GM19438 (cell line): ENCODE measurements at regions not wholly inside any gene's neighbourhood (a gene's known extent, or its start where the extent isn't known, plus 50 kb on each side); places are given as distances from the start of the nearest gene placed in this dataset.

Source experiments
- ATAC-seq: cut with Tn5 transposase; IDR thresholded peaks from one replicate; pipeline ENCODE4 v1.9.1; 2021; ENCODE audit warnings: low read depth; ENCODE audit not compliant: unreplicated experiment

DNA sequence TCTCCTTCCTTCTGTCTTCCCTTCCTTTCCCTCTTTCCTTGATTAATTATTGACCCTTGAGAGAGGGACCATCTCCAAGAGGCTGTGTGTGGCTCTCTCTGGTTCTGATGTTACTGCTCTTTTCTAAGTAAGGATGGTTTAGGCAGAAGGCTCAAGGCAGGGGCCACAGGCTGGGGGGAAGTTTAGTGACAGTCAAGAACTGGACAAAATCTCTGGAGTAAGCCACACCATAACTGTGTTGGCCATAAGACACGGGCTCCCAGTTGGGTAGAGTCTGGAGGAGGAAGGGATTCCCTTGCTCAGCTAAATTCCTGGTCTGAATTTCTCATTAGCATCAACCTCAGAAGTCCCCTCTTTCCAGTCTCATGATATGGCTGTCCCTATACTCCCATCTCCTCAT is 74.7 kb downstream of the BUD13 start:
- no peak for ATAC-seq

DNA sequence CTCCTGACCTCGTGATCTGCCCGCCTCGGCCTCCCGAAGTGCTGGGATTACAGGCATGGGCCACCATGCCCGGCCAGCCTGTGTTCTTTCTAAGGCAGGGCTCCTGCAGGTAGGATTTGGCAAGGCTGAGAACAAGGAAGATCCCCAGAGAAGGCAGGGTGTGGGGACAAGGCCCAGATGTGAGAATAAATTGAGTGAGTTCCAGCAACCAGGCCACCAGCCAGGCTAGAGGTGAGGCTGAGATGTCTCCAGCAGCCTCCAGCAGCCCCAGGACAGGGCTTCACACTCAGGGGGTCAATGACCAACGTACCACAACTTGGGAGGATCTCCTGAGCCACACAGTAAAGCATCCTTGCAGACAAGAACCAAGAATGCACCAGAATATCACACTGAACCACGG is 75.1 kb downstream of the BUD13 start:
- no peak for ATAC-seq

DNA sequence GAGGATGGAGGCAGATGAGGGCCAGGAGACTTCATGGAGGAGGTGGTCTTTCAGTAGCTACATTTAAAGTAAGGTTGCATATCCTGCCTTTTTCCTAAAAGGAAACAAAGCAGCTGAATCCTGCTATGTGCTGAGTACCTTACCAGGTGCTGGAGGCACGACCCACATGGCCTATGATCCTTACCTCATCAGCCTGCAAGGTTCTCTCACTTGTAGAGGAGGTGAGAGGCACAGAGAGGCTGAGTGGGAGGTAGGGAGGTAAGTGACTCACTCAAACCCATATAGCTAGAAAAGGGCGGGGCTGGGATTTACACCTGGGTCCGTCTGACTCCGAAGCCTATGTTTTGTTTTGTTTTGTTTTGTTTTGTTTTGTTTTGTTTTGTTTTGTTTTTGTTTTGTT is 75.8 kb downstream of the BUD13 start:
- ATAC-seq: no peak

DNA sequence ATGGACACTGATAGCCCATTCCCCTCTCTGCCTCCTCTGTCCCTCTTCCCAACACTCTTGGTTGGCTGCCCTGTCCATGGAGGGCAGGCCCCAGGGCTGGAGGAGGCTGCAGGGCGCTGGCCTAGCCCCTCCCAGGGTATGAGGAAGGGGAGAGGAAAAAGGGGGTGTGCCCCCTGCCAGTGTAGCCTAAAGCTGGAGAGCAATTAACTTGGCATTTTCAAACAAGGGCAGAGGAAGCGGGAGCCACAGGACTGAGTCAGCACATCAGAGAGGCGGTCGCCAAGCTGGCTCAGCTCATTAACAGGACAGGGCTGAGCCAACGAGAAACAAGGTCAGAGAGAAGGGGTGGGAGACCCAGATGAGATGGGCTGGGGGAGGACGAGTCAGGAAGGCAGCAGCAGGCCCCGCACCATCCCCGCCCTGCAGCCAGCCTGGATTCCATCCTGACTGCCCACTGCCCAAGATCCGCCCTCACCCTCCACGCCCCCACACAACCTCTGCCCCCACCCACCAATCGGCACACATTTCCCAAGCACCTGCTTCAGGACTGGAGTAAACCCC is 76.3 kb downstream of the BUD13 start:
- ATAC-seq: no peak

DNA sequence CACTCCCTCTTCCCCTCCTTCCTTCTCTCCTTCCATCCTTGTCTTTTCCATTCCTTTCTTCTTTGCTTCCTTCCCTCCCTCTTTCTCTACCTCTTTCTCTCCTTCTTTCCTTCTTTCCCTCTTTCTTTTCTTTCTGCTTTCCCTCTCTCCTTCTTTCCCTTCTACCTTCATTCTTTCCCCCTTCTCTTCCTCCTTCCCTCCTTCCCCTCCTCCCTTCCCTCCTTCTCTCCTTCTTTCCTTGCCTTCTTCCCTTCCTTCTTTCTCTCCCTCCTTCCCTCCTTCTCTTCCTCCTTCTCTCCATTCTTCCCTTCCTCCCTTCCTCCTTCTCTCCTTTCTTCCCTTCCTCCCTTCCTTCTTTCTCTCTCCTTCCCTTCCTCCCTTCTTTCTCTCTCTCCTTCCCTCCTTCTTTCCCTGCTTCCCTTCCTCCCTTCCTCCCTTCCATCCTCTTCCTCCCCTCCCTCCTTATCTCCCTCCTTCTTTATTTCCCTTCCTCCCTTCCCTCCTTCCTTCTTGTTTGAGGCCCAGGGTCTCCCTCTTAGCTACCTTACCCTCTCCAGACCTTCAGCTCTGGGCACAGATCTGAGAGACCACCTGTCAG is 77.0 kb downstream of the BUD13 start:
- no peak for ATAC-seq

DNA sequence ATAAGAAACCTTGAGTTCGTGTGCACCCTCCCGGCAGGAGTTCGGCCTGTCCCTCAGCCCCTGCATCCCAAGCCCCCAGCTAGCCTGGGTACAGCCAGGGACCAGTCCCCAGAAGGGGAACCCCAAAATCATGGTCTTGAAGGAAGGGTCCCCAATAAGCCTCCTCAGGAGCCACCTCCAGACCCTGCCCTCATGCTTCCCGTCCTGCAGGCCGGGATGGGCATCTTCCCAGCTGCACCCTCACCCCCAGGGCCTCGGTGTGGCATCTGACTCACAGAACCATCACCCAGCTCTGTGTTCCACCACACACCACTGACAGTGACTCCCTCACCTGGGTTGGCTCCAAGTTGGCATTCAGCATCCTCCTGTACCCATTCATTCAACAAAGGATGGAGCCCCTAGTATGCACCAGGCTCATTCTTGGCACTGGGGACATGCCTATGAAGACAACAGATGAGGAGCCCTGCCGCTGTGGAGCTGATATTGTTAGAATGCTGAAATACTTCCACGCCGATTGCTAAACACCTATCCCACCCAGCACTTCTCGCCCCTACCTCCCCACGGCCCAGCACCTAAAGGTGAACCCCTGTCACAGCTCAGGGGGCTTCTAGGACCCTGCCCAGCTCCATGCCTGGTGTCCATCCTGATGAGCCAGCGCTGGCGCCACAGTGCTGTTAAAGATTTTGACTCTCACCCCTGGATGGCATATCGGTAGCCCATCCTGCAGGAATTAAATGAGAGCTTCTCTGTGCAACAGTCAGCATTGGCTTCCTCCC is 77.8 kb downstream of the BUD13 start:
- ATAC-seq: no peak

DNA sequence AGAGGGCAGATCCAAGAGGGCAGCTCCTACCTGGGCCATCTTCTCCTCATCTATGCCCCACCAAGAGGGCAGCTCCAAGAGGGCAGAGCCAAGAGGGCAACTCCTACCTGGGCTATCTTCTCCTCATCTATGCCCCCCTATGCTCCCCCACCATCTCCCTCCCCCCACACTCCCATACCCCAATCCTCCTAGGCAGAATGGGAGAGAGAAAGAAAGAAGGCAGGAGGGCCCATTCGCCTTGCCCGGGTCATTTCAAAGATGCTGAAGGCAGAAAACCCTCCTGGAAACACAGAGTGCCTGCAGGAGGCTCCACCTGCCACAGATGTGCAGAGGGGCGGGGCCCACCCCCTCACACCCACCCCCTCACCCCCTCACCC is 78.5 kb downstream of the BUD13 start:
- no peak for ATAC-seq

DNA sequence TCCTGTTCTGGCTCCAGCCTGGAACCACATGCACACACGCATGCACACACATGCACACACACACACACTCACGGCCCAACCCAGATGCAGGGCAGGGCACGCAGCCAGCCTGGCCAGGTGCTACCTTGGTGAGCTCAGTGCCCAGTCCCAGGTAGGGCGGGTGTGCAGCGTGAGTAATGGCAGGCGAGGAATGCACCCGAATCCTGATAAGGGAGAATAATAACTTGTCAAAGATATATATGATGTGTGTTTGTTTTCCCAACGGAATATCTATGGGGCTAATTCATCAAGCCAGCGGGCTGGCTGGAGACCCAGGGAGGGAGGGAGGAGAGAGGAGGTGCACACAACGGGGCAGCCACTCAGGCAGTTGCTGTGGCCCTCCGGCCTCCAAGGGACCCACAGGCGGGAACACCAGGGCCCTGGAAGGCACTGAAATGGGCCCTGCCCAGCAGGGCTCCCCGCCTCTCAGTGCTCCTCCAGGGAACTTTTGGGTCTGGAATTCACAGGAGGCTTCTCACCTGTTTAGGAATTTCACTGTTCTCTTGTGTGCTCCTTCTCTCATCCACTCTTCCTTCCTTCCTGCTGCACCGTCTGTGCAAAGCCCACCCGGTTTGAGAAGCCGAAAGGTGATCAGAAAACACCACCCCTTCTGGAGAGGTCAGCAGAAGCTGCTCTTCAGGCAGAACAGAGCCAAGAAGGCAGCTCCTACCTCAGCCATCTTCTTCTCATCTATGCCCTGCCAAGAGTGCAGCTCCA is 79.0 kb downstream of the BUD13 start:
- no peak for ATAC-seq

DNA sequence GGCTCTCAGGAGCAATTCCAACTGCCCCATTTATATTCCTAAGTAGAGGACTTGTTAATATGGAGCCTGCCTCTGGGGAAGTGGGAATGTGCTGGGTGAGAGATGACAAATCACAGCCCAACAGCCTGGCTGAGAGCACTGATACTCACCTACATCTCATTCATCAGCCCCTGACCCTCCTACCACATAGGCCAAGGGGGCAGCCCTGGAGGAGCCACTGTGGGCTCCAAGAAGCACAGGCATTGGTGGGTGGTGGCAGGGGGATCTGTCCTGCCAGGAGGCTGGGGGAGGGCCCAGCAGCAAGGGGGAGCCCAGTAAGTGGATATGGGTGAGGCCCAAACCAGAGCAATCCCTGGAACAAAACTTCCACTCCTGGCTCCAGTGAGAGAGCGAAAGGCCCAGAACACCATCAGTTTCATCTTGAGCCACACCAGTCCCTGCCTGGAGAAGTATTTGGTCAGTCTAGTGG is 79.7 kb downstream of the BUD13 start:
- no peak for ATAC-seq

DNA sequence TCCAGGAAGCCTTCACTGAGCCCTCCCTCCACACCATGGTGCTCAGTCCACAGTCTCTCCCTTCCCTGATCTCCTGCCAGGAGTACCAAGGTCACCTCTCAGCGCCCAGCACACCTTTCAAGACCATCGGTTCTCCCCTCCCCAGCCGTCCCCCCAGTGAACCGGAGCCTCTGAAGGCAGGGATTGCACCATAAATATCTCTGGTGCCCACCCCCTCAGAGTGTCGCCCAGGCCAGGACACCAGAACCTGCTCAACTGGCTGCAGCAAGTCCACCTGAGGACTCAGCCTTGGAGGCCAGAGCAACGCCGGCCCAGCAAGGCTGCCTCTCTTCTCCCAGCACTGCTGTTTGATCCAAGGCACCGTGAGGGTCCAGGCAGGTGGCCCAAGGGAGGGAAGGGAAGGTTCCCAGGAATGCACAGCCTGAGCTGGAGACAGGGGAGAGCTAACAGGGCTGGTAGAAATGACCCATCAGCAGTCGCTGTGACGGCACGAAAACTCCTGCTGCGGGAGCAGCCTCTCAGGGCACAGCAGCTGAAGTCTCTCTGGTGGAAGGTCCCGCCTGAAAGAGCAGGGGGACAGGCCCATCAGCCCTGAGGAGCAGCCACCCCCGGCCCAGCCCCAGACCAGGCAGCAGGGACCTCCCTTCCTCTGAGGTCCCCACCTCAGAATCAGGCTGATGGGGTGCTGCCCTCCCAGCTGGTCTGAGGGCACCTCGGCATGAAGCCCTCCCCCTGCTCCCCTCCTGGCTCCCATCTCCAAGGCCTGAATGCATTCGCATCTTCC is 80.3 kb downstream of the BUD13 start:
- ATAC-seq: no peak

DNA sequence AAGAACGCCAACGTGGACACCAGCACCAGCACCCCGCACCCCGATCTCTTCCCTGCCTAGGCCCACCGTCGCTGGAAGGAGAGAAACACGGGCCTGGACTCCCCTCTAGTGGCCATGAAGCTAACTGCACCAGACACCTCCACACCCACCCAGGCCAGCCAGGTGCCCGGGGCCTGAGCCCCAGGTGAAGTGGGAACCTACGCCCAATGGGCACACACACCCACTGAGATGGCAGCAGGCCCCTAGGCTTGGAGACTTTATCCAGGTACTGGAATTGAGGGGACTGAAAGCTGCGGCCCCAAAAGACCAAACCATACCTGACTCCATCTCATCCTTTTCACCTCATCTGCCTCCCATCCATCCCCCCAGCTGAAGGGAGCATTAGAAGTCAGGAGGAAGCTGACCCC is 81.0 kb downstream of the BUD13 start:
- no peak for ATAC-seq

DNA sequence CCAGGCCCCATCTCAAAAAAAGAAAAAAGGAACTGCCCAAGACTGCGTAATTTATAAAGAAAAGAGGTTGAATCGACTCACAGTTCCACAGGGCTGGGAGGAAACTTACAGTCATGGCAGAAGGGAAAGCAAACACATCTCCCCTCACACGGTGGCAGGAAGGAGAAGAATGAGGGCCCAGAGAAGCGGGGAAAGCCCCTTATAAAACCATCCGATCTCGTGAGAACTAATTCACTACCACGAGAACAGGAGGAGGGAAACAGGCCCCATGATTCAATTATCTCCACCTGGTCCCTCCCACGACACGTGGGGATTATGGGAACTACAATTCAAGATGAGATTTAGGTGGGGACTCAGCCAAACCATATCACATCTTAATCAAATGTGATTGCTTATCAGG is 82.2 kb downstream of the BUD13 start:
- ATAC-seq: no peak

DNA sequence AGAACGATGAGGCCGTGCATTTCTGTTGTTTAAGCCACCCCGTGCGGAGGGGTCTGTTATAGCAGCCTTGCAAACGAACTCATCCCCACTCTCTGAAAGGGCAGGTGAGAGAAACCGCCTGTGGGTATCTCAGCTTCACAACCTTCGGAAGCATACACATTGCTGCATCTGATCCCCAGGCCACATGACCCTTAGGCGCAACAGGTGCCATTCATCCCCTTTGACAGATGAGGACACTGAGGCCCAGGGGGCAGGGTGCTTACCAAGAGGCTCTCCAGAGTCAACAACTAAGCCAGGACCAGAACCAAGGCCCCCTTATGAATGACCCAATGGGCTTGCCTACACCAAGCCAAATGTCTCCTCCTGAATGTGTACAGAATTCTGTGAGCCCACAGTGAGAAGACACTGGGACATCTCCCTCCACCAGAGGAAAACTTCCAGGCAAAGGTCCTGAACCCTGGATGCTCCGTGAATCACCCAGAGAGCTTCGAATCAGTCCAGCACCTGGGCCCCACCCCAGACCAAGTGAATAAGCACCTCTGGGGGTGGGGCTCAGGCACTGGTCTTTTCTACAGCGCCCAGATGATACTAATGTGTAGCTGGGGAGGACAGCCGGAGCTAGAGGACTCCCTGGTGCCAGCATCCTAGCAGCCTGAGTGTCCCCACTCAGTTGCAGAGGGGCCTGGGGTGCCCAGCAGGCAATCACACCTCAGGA is 83.2 kb downstream of the BUD13 start:
- no peak for ATAC-seq

DNA sequence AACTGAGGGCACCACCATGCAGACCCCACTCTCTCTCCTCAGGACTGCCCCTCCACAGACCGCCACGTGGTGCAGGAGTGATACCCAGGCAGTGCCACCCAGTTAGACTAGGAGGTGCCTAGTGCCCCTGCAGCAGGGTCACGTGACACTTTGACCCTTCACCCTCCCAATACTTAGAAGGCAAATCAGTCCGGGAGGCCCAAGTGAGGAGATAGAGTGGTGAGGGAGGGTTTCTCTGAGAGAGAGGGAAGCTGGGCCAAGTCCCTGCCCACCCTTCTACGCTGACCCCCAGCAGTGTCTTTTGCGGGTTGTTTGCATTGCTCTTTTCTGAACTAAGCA is 84.6 kb downstream of the BUD13 start:
- ATAC-seq: no peak

DNA sequence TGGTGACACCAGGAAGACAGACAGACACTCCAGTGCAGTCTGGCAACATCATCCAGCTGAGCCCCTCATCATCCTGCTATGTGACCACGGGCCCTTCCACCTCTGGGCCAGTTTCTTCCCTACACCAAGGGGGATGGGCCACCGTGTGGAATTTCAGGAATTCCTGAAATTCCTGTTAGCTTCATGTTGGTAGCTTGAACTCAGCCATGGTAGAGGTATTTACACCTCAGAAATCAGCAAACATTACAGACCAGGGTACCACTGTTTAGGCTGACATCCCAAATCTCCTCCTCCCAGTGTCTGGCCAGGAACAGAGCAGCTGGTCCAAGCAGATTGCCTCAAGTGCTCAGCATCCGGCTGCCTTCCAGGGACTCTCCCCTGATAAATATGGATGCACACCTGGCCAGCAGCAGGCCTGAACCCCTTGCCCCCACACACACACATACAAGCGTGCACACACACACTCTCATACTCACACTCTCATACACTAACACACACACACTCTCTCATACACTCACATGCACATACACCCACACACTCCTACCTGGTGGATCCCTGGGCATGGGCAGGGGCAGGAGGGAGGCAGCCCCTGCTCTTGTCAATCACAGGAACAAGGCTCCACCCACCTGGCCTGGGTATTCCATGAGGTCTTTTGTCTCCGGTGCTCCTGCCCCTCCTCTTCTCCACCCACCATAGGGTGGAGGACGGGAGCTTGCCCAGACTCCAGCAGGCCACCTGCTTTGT is 85.2 kb downstream of the BUD13 start:
- ATAC-seq: no peak

DNA sequence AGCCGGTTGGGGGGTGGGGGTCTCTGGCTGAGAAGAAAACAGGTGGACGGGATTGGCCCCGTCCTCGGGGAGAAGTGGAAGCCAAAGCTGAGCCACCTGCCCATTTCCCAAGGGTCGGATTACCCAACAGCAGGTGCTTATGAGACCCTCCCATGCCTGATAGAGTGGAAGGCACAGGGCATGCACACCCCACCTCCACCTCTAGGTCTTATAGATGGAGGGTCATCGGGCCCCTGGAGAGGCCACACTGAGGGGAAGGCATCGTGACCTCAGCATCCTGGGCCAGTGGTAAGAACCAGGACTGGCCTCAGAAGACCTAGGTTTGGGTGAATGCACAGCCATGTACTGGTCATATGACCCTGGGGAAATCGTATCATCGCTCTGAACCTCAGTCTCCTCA is 85.9 kb downstream of the BUD13 start:
- no peak for ATAC-seq

DNA sequence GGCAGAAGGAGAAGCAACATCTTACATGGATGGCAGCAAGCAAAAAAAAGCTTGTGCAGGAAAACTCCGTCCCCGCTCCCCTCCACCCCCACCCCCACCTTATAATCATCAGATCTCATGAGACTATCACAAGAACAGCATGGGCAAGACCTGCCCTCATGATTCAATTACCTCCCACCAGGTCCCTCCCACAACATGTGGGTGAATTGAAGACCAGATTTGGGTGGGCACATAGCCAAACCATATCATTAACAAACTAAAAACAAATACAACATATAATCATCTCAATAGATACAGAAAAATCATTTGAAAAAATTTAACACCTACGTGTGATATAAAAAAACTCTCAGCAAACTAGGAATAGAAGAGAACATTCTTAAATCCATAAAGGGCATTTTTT is 88.8 kb downstream of the BUD13 start:
- ATAC-seq: no peak

DNA sequence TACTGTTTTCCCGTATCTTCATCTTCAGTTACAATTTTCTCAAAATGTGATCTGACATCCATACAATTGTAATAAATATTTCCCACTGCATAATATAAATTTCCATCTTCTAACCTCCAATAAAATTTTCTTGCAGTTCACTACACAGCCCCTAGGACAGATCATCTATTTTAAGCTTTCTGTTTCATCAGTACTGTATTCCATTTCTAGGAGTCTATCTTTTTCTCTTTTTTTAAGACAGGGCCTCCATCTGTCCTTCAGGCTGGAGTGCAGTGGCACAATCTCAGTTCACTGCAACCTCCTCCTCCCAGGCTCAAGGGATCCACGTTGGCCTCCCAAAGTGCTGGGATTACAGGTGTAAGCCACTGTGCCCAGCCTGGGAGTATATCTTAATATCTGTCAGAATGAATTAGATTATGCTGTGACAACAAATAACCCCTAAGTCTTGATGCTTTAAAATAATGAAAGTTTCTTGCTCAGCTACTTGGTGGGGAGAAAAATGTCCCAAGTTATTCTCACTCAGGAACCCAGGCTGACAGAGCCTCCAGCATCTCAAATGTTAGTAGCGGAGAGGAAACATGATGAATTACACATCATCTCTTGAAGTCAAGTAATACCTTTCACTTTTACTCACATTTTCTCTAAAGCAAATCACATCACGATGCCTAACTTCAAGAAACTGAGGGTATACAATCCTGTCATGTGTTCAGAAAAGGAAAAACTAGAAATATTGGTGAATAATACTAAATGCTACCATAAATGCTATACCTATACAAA is 92.2 kb downstream of the BUD13 start:
- no peak for ATAC-seq

DNA sequence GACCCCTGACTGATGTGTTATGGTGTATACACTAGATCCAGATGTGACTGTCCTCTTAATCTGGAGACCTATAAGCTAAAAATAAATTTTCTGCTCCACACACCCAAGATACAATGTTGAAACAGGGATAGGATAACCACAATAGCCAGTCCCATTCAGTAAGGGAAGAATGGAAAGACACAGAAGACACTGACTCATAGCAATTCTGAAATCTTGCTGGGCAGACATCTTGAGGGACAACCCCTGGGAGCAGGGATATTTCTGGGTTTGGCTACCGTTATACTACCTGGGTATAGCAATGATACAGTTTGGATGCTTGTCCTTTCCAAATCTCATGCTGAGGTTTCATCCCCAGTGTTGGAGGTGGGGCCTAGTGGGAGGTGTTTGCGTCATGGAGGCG is 93.9 kb downstream of the BUD13 start:
- ATAC-seq: no peak
